HepG2 (cell line): ENCODE measurements at regions not wholly inside any gene's neighbourhood (a gene's known extent, or its start where the extent isn't known, plus 50 kb on each side); places are given as distances from the start of the nearest gene placed in this dataset.

Experiments used
- BCL6 ChIP-seq: IDR thresholded peaks from 2 replicates; pipeline ENCODE4 v1.6.1; 2016; ENCODE audit warnings: missing genetic modification reagents, missing compliant biosample characterization
- CENPX ChIP-seq: sonication (generic); formaldehyde crosslinking; IDR thresholded peaks from 2 replicates; pipeline ENCODE4 v1.9.0; 2021; ENCODE audit warnings: mild to moderate bottlenecking, missing genetic modification reagents, moderate library complexity
- CREM ChIP-seq, 2 experiments: sonication (generic) in 1 of 2; formaldehyde crosslinking in 1 of 2; IDR thresholded peaks; 2 replicates each; pipeline versions ENCODE4 v1.4.0 to v1.6.1; 2016 to 2020; ENCODE audit warnings: antibody characterized with exemption in 1 of 2, mild to moderate bottlenecking in 1 of 2, missing genetic modification reagents in 1 of 2
- CSRNP2 ChIP-seq: sonication (generic); formaldehyde crosslinking; conservative IDR thresholded peaks from 2 replicates; pipeline ENCODE4 v1.8.0; 2022; ENCODE audit warnings: low read depth, missing genetic modification reagents
- E2F1 ChIP-seq: sonication (generic); formaldehyde crosslinking; IDR thresholded peaks from 2 replicates; pipeline ENCODE4 v1.5.0; 2020; ENCODE audit warnings: missing genetic modification reagents
- HNF4A ChIP-seq: sonication (generic); formaldehyde crosslinking; IDR thresholded peaks from 2 replicates; pipeline ENCODE4 v1.4.0; 2020; ENCODE audit warnings: missing genetic modification reagents
- LRRFIP1 ChIP-seq: sonication (generic); formaldehyde crosslinking; conservative IDR thresholded peaks from 2 replicates; pipeline ENCODE4 v1.4.0; 2020; ENCODE audit warnings: missing genetic modification reagents
- MED13 ChIP-seq: sonication (generic); formaldehyde crosslinking; IDR thresholded peaks from 2 replicates; pipeline ENCODE4 v1.5.0; 2020; ENCODE audit warnings: missing genetic modification reagents
- POLR2AphosphoS2 ChIP-seq: IDR thresholded peaks from 2 replicates; pipeline ENCODE4 v1.6.1; 2011; ENCODE audit warnings: low read depth, low read length, improper control_type of control experiment
- PTBP1 ChIP-seq: fragments of 200-400 bp; formaldehyde crosslinking; IDR thresholded peaks from 2 replicates; pipeline ENCODE4 v1.6.1; 2018; ENCODE audit warnings: low read length, low read depth; ENCODE audit not compliant: poor library complexity, severe bottlenecking
- SNAI1 ChIP-seq: sonication (generic); formaldehyde crosslinking; IDR thresholded peaks from 2 replicates; pipeline ENCODE4 v1.5.0; 2020; ENCODE audit warnings: mild to moderate bottlenecking, missing genetic modification reagents, borderline replicate concordance
- TMF1 ChIP-seq: sonication (generic); formaldehyde crosslinking; IDR thresholded peaks from 2 replicates; pipeline ENCODE4 v1.8.1; 2022; ENCODE audit warnings: low read depth, missing genetic modification reagents
- ZC3H13 ChIP-seq: sonication (generic); formaldehyde crosslinking; IDR thresholded peaks from 2 replicates; pipeline ENCODE4 v1.8.1; 2023; ENCODE audit warnings: mild to moderate bottlenecking, missing genetic modification reagents, moderate library complexity
- ZNF609 ChIP-seq: sonication (generic); formaldehyde crosslinking; IDR thresholded peaks from 2 replicates; pipeline ENCODE4 v1.4.0; 2020; ENCODE audit warnings: mild to moderate bottlenecking, missing genetic modification reagents, borderline replicate concordance
- ZSCAN9 ChIP-seq: IDR thresholded peaks from 2 replicates; pipeline ENCODE4 v1.6.1; 2016; ENCODE audit warnings: borderline replicate concordance

- TF ChIP-seq E2F1 (CRISPR knock-in tag) (peak; percentile 94), POLR2AphosphoS2 (peak; percentile 94), TMF1 (no peak; the same call in 1 of the 2 replicates), SNAI1 (CRISPR knock-in tag) (peak; percentile 93), LRRFIP1 (0 out of 2 replicates have a peak, but pooled peaks have one; percentile 52), HNF4A (CRISPR knock-in tag) (0 out of 2 replicates have a peak, but pooled peaks have one; percentile 17), ZSCAN9 (CRISPR knock-in tag) (peak; percentile 88), MED13 (peak; percentile 79), CREM (IDR thresholded peaks at IDR 0.05) (peak; percentile 97), CREM (CRISPR knock-in tag; IDR thresholded peaks at IDR 0.05) (peak; percentile 64; the same call in 1 of the 2 replicates), PTBP1 (peak; percentile 23), ZNF609 (CRISPR knock-in tag) (peak; percentile 43), CENPX (CRISPR knock-in tag) (no peak), CSRNP2 (CRISPR knock-in tag) (no peak; the same call in 1 of the 2 replicates), ZC3H13 (peak; percentile 94), BCL6 (CRISPR knock-in tag) (no peak; the same call in 1 of the 2 replicates)
Observed at GRCh38 chr6:26204332-26205160, 117.3 kb downstream of the HFE start (continued).
